ENCODE measurements at regions not wholly inside any gene's neighbourhood (a gene's known extent, or its start where the extent isn't known, plus 50 kb on each side); places are given as distances from the start of the nearest gene placed in this dataset.

DNA sequence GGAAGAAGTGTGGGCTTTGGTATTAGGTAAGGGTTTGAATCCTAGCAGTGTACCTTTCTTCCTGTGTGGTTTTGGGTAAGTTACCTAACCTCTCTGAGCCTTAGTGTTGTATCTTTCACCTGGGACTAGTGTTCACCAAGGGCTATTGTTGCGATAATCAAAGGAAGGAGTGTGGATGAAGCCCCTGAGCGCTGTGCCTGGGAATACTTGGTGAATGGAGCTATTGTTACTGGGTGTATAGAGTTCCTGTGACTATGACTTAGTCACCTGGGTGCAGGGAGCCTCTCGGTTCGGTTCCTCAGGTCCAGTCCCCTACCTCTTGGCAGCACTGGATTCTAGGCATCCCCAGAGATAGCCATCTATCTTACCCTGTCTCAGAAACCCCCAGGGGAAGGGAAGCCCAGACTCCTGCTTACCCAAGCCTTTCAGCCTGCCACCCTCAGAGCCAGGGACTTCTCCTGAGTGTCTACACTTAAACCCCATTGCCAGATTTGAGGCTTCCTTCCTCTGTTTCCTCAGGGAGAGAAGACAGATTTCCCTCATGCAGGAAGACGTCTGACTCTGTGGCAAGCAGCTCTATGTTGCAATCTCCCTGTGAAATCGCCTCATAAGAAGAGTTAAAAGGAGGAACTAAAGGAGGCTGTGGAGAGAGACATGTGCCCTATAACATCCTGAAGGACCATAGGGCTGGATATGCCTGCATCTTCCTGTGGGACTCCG is 181.0 kb upstream of the PITX1 start:
- TF ChIP-seq EZH2 (IDR thresholded peaks at IDR 0.05; ENCODE audit: insufficient read depth, poor library complexity, severe bottlenecking) (no peak), EZH2phosphoT487 (IDR thresholded peaks at IDR 0.05; ENCODE audit: insufficient read depth, low read depth) (no peak)
